GM23338 (cell line): ENCODE measurements at regions not wholly inside any gene's neighbourhood (a gene's known extent, or its start where the extent isn't known, plus 50 kb on each side); places are given as distances from the start of the nearest gene placed in this dataset.

ENCODE experiments used
- ATAC-seq: fragments of 200-7000 bp; cut with Tn5 transposase; 3 replicates; pipeline ENCODE4 v1.9.1; 2020
- DNase-seq: peaks from one replicate; pipeline ENCODE4 v3.0.0-alpha.2; 2015; ENCODE audit warnings: low spot score
- H2AFZ ChIP-seq: fragments of 200-600 bp; sonication (generic); 2 replicates; pipeline ENCODE4 v1.8.0; 2016; ENCODE audit warnings: antibody characterized with exemption, mild to moderate bottlenecking, moderate library complexity
- H3F3A ChIP-seq: fragments of 200-600 bp; sonication (generic); replicated peaks from 2 replicates; pipeline ENCODE4 v1.8.0; 2017; ENCODE audit warnings: antibody characterized with exemption, mixed run types, low read depth
- H3K27ac ChIP-seq: fragments of 200-600 bp; sonication (generic); 2 replicates; pipeline ENCODE4 v1.6.1; 2016; ENCODE audit warnings: low read depth
- H3K27me3 ChIP-seq: fragments of 200-600 bp; sonication (generic); 2 replicates; pipeline ENCODE4 v1.8.0; 2016; ENCODE audit warnings: mild to moderate bottlenecking, mixed run types, moderate library complexity; ENCODE audit not compliant: insufficient read depth
- H3K36me3 ChIP-seq: fragments of 200-600 bp; sonication (generic); 2 replicates; pipeline ENCODE4 v1.8.0; 2016; ENCODE audit warnings: mild to moderate bottlenecking; ENCODE audit not compliant: insufficient read depth
- H3K4me1 ChIP-seq: fragments of 200-600 bp; sonication (generic); 2 replicates; pipeline ENCODE4 v1.8.0; 2016; ENCODE audit warnings: mild to moderate bottlenecking, moderate library complexity; ENCODE audit not compliant: insufficient read depth
- H3K4me2 ChIP-seq: fragments of 200-600 bp; sonication (generic); 2 replicates; pipeline ENCODE4 v1.7.1; 2017; ENCODE audit warnings: mixed run types
- H3K4me3 ChIP-seq: fragments of 200-600 bp; sonication (generic); 2 replicates; pipeline ENCODE4 v1.6.1; 2016; ENCODE audit warnings: mixed run types
- H3K79me2 ChIP-seq: fragments of 200-600 bp; sonication (generic); replicated peaks from 2 replicates; pipeline ENCODE4 v1.8.0; 2017; ENCODE audit warnings: mild to moderate bottlenecking; ENCODE audit not compliant: insufficient read depth
- H3K9me2 ChIP-seq: fragments of 200-600 bp; sonication (generic); 2 replicates; pipeline ENCODE4 v1.8.0; 2017; ENCODE audit not compliant: insufficient read depth
- H4K20me1 ChIP-seq: fragments of 200-600 bp; sonication (generic); replicated peaks from 2 replicates; pipeline ENCODE4 v1.8.0; 2017; ENCODE audit warnings: mild to moderate bottlenecking; ENCODE audit not compliant: insufficient read depth
- H3K27ac Mint-ChIP-seq: 2 replicates; pipeline ENCODE4 v1.8.0; 2020; ENCODE audit warnings: inconsistent platforms, mild to moderate bottlenecking, moderate library complexity, mixed read lengths
- H3K27me3 Mint-ChIP-seq: 3 replicates; pipeline ENCODE4 v1.8.0; 2022; ENCODE audit warnings: low read depth, mild to moderate bottlenecking, moderate library complexity, mixed read lengths, inconsistent platforms; ENCODE audit not compliant: insufficient read depth, poor library complexity
- H3K36me3 Mint-ChIP-seq: 3 replicates; pipeline ENCODE4 v1.8.0; 2021; ENCODE audit warnings: low read depth, mild to moderate bottlenecking, inconsistent platforms, moderate library complexity, mixed read lengths
- H3K4me1 Mint-ChIP-seq: 3 replicates; pipeline ENCODE4 v1.8.0; 2020; ENCODE audit warnings: mild to moderate bottlenecking, inconsistent platforms, mixed read lengths
- H3K4me3 Mint-ChIP-seq: 3 replicates; pipeline ENCODE4 v1.8.0; 2021; ENCODE audit warnings: moderate library complexity, mild to moderate bottlenecking, inconsistent platforms, mixed read lengths
- H3K9me3 Mint-ChIP-seq: 3 replicates; pipeline ENCODE4 v1.8.0; 2020; ENCODE audit warnings: moderate library complexity, mild to moderate bottlenecking, inconsistent platforms, mixed read lengths
- CREB1 ChIP-seq: fragments of 250-450 bp; sonication (Bioruptor Pico); IDR thresholded peaks from 2 replicates; pipeline ENCODE4 v1.5.0; 2020; ENCODE audit warnings: low read depth, mild to moderate bottlenecking, moderate library complexity
- ETS1 ChIP-seq: IDR thresholded peaks from 2 replicates; pipeline ENCODE4 v1.6.1; 2016; ENCODE audit warnings: antibody characterized with exemption
- EZH2phosphoT487 ChIP-seq: fragments of 200-600 bp; sonication (generic); IDR thresholded peaks from one replicate; pipeline ENCODE4 v1.8.1; 2018; ENCODE audit warnings: antibody characterized with exemption; ENCODE audit not compliant: unreplicated experiment
- JUNB ChIP-seq: IDR thresholded peaks from one replicate; pipeline ENCODE4 v1.6.1; 2016; ENCODE audit warnings: antibody characterized with exemption; ENCODE audit not compliant: unreplicated experiment
- STAT1 ChIP-seq: IDR thresholded peaks from one replicate; pipeline ENCODE4 v1.6.1; 2016; ENCODE audit warnings: antibody characterized with exemption; ENCODE audit not compliant: unreplicated experiment
- ZNF331 ChIP-seq: fragments of 250-450 bp; sonication (Bioruptor Pico); IDR thresholded peaks from 2 replicates; pipeline ENCODE4 v1.5.0; 2020; ENCODE audit warnings: low read depth, mild to moderate bottlenecking, moderate library complexity
- ZNF462 ChIP-seq: fragments of 250-450 bp; sonication (Bioruptor Pico); IDR thresholded peaks from 2 replicates; pipeline ENCODE4 v1.5.0; 2020; ENCODE audit warnings: mild to moderate bottlenecking, moderate library complexity

DNA sequence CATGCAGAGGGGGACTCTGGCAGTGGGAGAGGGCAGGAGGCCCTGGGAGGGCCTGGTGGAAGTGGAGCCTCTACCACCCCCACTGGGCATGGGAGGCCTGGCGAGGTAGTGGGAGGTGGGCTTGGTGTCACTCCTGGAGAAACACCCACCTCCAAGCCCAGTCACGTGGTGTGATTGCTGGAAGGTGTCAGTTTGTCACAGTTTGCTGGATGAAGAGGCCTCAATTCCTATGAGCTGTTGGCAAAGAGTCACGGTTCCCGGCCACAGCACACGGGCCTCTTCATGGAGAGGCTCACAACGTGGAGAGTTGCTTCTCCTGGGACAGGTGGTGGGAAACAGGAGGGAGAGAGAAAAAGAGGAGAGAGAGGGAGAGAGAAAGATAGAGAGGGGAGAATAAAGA, 684.1 kb upstream of the ARGLU1 start (continued):
- TF ChIP-seq ZNF462 (CRISPR knock-in tag) (no peak), ETS1 (no peak)

GRCh38 chr13:107251341-107251740, 683.4 kb upstream of the ARGLU1 start:
- Histone ChIP-seq H3K79me2 (no peaks in the 10 kb centered on the region), H3K9me2 (no peaks in the 10 kb centered on the region), H3K36me3 (no peaks in the 10 kb centered on the region), H3K4me1 (peaks cover 9% of the 10 kb centered on the region), H3K4me2 (no peak overlapping the region), H4K20me1 (no peaks in the 10 kb centered on the region), H3K27ac (no peak overlapping the region), H3F3A (no peaks in the 10 kb centered on the region), H2AFZ (no peak overlapping the region), H3K27me3 (no peaks in the 10 kb centered on the region), H3K4me3 (no peak overlapping the region)
- no peak overlapping the region for H3K27ac Mint-ChIP-seq
- H3K4me1 Mint-ChIP-seq: peaks cover 19% of the 10 kb centered on the region
- H3K36me3 Mint-ChIP-seq: no peaks in the 10 kb centered on the region
- H3K9me3 Mint-ChIP-seq: no peaks in the 10 kb centered on the region
- no peak for ATAC-seq
- no peak for DNase-seq
- H3K4me3 Mint-ChIP-seq: no peak overlapping the region
- peaks cover 3% of the 10 kb centered on the region for H3K27me3 Mint-ChIP-seq
- TF ChIP-seq EZH2phosphoT487: no peak
- TF ChIP-seq JUNB: no peak
- no peak for TF ChIP-seq ZNF331 (CRISPR knock-in tag)
- TF ChIP-seq ZNF462 (CRISPR knock-in tag): no peak
- TF ChIP-seq STAT1: no peak
- no peak for TF ChIP-seq CREB1 (CRISPR knock-in tag)
